ENCODE measurements at regions not wholly inside any gene's neighbourhood (a gene's known extent, or its start where the extent isn't known, plus 50 kb on each side); places are given as distances from the start of the nearest gene placed in this dataset.

GRCh38 chr1:114331936-114332335 is 178.3 kb upstream of the SYT6 start:
- TF ChIP-seq CTCF (IDR thresholded peaks at IDR 0.05) (no peak), POLR2AphosphoS5 (IDR thresholded peaks at IDR 0.05) (no peak), POLR2A (IDR thresholded peaks at IDR 0.05) (no peak), EP300 (IDR thresholded peaks at IDR 0.05) (no peak)

Data from stomach (tissue), 4 donors.